IPS-NIHi11 (cell line): ENCODE measurements at regions not wholly inside any gene's neighbourhood (a gene's known extent, or its start where the extent isn't known, plus 50 kb on each side); places are given as distances from the start of the nearest gene placed in this dataset.

Experiments used
- DNase-seq: peaks from one replicate; pipeline ENCODE4 v3.0.0; 2012; ENCODE audit warnings: mixed read lengths, low spot score

DNA sequence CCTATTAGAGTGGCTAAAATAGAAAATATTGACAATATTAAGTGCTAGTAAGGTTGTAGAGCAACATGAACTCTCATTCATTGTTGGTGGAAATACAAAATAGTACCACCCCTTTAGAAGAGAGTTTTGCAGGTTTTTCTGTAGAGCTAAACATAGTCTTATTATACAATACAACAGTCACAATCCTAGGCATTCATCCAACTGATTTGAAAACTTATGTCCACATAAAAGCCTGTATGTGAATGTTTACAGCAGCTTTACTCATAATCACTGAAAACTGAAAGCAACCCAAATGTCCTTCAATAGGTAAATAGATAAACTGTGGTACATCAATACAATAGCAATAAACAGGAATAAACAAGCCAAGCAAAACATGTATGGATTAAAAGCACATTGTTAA, 127.2 kb upstream of the PRNP start:
- no peak for DNase-seq

DNA sequence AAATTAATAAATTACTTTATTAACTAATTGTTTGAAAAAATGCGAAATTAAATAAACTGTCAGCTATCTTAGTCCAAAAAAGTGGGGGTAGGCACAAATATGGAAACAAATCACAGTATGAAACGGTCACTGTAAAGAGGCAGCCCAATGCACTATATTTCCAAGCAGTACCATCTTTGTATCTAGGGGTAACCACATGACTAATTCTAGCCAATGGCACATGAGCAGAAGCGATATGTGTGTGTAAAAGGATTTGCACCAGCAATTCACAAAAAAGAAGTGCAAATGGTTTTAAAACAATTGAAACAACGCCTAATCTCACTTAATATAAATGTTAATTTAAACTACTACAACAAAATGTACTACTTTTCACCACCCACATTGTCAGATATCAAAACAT, 129.5 kb upstream of the PRNP start:
- DNase-seq, result no peak

DNA sequence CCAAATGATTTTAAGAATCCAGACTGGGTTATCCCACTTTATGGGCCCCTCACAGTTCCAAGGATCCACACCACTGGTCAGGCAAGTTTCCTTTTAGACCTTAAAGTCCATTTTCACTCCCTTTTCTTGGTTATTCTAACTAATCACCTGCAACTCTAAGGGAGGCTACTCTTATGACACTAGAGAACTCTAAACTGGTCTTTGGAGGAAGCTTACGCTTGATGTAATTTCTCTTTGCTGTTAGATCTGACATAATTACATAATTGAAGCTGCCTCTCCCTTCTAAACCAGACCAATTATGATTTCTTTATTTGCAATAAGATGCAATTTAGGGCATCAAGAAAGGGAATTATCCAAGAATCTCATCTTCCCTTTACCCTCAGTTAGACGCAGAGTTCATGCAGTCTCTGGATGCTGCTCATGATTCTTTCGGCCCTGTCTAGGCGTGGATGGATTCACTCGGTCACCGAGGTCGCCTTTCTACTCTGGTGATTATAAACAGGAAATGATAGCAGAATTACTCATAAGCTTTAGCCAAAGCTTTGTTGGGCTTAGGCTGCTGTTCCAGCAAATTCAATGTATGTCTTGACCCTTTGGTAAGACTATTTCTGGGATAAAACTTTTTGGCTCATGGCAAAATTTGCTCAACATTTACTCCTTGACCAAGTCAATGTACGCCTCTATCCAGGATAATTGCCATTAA, 130.9 kb upstream of the PRNP start:
- no peak for DNase-seq

DNA sequence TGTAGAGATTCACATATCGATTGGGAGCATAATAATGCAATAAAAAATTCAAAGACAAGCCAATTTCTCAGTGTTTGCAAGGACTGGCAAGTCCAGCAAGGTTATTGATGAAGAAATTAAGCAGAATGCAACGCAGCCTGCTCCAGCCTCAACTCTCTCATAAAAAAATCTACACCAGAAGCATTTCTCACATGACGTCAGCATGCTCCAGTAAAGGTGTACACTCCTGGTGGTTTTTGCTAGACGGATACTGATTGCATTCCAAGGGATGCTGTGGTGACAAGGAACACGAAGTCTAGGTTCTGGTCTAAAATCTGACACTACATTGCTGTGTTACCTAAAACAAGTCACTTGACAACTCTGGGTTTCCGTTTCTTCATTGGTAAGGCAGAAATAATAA, 131.9 kb upstream of the PRNP start:
- DNase-seq, result no peak

DNA sequence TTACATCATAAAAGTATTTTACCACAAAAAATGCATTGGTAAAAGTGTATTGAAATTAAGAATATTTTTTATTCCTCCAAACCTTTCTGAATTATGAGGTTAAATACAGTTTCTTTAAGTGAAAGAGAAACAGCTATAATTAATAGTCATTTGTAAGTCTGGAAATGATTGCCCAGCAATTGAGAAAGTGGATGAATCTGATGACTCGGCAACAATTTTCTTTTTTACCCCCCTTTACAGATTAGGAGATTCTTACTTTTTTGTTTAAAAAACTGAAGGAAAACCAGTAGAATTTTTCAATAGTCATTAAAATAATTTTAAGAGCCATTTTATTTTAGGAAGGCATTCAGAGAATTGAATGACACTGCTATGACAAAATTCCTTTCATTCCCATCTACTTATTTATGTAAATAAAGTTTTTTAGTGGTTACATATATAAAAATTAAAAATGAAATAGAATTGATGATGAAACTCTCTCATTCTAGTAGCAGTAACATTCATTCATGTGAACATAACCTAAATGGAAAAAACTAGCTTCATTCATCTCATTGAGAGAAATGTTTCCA, 134.1 kb upstream of the PRNP start:
- no peak for DNase-seq

DNA sequence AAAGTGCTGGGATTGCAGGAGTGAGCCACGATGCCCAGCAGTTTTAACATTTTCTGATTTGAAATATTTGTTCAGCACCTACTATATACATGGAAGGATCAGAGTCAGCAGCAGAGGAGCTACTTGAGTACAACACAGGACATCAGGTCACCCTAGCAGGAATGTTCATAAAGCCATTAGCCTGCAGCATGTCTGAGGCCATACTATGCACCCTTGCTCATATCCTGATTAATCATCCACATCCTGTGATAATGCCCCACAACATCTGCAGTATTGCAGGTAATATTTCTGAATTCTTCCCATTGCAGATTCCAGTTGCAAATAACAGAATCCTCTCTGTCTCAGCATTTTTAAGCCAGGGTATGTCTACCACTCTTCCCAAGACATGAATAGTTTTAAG, 135.5 kb upstream of the PRNP start:
- DNase-seq, result no peak

DNA sequence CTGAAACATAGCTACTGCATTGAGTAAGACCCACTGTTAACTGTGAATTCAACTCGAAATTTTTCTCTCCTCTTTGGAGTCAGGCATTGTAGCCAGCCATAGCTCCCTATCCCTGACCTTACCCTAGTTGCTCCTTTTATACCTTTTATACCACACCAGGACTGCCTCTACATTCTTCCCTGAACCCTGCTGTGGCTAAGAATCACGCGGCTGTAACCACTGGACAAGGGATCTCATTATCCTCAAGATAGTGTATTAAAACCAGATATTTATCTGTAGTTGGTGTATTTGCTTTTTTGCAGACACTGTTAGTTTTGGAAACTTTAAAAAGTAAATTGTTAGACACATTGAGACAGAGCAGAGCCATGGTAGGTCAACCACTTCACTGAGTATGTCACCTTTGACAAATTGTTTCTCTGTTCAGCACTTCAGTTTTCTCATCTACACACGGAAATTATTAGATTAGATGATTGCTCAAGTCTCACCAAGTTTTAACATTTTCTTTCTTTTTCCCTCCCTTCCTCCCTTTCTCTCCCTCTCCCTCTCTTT, 136.5 kb upstream of the PRNP start:
- DNase-seq, result no peak

DNA sequence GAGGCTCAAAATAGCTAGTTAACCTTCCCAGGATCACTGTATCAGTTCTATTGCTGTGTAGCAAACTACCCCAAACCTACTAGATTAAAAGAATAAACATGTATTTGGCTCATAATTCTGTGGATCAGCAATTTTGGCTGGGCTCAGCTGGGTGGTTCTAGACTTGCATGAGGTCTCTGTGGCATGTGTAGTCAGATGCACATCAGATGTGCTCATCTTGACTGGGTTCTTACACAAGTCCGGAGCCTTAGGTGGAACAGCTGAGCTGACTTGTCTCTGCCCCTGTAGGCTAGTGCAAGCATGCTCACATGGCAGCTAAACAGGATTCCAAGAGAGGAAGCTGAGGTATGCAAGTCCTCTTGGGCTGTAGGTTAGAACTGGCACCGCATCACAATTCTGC, 137.7 kb upstream of the PRNP start:
- DNase-seq, result no peak

DNA sequence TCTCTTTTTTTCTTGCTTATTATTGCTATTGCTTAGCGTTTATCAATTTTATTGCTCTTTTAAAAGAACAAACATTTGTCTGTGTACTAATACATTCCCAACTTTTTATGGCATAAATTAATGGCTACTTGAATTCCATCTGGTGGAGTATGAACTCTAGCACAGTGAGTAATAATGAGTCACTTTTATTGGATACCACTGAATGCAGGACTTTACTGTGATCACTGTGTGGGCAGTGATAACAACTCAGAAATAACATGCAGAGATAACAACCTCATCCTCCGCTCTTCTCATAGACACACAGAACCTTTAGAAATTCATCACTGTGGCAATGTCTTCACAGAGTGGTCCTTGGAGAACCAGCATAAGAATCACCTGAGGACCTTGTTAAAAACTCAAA, 139.5 kb upstream of the PRNP start:
- DNase-seq, result no peak

DNA sequence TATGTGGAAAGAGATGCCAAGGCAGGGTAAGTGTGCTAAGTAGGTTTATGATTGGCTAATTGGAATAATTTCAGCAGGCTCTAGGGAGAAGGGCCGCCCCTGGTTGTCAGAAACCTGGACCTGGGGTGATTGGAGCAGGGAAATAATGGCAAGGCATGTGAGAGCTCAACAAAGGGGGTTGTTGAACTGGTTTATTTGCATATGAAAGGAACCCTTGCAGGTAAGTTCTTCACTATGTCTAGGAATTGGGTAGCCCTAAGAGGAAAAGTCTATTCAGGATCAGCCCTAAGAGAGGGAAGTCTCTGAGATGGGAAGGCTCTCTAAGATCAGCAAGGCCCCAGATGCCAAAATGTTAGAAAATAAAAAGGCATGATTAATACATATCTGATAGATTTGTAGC, 139.9 kb upstream of the PRNP start:
- peak; percentile 60 for DNase-seq

DNA sequence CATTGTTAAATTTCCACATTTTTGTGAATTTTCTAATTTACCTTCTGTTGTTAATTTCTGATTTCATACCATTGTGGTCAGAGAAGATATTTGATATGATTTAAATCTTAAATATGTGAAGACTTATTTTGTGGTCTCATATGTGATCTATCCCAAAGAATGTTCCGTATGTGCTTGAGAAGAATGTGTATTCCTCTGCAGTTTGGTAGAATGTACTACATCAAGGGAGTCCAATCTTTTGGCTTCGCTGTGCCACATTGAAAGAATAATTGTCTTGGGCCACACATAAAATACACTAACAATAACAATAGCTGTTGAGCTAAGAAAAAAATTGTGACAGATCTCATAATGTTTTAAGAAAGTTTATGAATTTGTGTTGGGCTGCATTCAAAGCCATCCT, 140.7 kb upstream of the PRNP start:
- no peak for DNase-seq

DNA sequence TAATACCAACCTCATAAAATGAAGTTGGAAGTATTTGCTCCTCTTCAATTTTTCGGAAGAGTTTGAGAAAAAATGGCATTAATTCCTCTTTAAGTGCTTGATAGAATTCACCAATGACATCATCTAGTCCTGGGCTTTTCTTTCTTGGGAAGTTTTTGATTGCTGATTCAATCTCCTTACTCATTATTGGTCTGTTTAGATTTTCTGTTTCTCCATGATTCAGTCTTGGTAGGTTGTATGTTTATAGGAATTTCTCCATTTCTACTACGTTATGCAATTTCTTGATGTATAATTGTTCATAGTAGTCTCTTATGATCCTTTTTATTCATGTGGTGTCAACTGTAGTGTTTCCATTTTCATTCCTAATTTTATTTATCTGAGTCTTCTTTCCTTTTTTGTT, 141.5 kb upstream of the PRNP start:
- no peak for DNase-seq

DNA sequence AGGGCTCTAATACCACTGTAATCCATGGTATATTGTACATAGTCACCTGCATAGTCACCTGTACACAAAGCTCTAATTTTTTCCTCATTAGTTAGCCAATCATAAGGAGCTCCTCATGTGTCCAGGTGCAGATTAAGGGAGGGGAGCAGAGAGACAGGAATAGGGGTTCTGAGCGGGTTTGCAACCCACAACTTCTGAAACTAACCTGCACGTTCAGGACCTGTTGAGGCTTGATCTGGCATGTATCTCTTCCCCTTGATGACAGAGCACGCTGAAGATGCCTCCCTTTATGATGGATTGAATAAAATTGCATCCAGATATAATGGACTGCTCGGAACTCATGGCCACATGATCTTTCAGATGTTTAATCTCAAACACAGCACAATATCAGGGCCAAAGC, 144.0 kb upstream of the PRNP start:
- no peak for DNase-seq

DNA sequence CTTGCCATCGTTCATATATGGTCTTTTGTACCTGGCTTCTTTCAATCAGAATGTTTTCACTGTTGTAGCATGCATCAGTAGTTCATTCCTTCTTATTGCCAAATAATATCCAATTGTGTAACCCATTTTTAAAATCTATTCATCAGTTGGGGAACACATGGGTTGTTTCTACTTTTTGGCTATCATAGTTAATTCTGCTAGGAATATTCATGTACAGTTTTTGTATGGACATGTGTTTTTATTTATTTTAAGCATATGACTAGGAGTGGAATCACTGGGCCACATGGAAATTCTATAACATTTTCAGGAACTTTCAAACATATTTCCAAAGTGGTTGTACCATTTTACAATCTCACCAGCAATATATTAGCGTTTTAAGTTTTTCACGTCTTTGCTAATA, 151.9 kb upstream of the PRNP start:
- no peak for DNase-seq

DNA sequence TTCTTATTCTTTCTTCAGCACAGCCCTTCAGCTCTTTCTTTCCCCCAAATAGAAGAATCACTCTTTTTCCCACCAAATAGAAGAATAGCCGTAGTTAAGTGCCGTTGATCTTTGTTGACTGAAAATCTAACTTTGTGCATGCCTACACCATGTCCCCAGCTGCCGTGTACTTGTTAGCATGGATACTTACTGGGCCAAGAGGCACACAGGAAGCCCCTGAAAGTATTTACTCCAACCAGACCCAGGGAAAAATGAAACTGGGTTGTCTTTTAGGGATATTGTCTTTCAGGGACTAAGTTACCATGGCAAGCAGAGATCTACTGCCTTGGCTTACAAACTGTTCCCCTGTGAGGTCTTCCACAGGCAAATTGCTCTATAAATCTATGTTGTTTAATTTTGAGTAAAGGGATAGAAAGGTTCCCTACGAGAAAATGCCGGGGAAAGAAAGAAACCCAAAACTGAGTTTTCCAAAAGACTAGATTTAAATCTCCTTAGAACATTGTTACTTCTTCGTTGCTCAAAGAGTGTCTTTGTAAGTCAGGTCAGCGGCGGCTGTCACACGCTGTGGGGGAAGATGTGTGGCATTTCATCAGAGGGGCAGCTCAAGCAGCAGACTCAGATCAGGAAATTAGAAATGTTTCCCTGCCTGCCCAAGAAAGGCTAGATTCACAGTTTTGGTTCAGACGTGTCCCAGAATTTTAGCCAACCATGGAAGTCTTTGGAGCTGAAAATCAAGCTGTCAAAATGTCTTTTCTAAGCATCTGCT, 152.7 kb upstream of the PRNP start:
- no peak for DNase-seq

DNA sequence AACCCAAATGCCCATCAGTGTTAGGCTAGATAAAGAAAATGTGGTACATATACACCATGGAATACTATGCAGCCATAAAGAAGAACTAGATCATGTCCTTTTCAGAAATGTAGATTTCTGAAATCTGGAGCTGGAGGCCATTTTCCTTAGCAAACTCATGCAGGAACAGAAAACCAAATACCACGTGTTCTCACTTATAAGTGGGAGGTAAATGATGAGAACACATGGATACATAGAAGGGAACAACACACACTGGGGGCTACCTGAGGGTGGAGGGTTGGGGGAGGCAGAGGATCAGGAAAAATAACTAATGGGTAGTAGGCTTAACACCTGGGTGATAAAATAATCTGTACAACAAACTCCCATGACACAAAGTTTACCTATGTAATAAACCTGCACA, 153.5 kb upstream of the PRNP start:
- no peak for DNase-seq

DNA sequence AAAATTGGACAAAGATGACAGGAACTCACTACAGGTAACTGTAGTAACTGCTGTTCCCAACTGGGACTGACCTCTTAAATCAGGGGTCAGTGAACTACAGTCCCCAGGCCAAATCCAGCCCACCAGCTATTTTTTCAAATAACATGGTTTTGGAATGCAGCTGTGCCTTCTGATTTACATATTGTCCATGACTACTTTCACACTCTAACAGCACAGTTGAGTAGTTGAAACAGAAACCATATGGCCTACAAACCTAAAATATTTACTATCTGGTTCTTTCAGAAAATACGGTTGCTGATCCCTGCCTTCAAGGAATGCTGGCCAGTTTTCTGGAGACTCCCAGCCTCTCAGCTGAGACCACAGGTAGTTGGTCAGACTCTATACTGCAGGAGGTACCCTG, 161.5 kb upstream of the PRNP start:
- no peak for DNase-seq

DNA sequence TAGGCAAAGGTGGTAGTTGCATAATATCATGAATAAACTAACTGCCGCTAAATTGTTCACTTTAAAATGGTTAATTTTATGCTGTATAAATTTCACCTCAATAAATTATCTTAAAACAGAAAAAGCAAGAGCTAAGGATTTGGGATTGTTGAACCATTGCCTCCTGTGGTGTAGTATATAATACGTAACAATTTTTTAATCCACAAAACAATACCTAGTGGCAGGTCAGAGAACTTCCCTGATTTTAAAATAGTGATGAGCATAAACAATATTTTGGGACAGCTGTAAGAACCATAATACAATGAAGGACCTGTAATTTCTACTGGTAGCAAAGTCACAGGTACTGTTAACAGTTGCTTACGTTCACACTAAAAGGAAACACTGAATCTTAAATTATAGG, 161.9 kb upstream of the PRNP start:
- DNase-seq, result no peak

DNA sequence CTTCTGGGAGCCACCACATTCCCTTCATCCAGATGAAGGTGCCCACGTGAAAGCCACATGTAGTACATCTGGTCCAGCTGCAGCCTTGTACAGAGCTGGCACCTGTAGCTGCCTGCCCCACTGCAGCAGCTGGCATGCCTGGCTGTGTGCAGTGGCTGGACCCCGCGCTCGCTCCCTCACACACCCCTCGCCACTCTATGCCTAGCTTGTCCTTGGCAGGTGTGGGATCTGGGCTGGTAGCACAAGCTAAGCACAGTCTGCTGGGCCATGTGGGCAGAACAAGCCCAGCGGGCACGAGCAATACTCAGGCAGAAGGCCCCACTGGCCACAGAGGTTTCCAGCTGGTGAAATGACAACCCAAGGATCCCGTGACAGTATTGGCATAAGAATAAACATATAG, 163.9 kb upstream of the PRNP start:
- DNase-seq, result no peak

DNA sequence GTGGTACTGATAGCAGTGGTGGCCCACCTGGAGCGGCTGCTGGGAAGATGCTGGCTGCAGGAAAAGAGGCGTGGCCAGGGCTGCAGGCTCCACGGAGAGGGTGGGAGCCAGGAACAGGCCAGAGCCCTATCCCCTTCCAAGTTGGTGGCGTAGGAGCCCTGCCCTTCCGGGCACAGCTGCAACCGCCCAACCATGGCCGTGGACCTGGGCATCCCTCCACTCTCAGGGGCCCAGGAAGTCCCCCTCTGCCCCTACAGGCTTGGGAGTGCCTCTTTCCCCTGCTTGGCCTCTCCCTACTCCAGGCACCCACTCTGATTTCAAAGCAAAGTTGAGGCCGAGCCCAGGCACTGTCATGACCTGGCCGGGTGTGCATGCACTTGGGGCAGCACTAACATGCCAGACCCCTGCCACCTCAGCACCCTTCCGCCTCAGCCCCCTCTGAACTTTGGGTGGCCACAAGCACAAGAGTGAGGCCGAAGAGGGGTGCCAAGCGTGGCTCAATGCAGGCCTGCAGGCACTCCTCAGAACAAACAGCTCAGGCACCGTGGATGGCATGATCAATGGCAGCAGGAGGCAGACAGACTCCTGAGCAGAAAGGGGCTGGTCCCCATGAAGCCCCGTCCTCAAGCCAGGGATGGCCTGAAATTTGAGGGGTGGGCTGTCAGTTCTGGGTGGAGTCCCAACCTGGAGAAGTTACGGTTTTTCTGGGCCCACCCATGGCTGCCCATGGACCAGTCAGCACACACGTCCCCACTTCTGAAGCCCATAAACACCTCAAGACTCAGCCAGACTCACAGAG, 164.9 kb upstream of the PRNP start:
- no peak for DNase-seq

DNA sequence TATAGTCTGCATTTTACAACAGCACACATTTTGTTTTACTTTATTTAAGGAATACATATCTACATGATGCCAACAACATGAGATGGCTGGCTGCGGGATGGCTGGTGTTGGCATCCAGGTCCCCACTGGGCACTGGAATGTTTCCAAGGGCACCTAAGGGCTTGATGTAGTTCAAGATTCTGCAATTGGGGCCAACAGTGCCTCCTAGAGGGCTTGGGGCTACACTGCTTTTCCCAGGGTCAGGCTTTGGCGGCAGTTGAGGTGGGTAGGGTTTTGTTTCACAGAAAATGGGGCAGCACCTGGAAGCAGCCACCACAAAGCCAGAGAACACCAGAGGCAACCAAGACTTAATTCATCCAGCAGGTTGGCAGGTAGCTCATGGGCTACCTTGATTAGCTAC, 166.7 kb upstream of the PRNP start:
- peak; percentile 75 for DNase-seq

DNA sequence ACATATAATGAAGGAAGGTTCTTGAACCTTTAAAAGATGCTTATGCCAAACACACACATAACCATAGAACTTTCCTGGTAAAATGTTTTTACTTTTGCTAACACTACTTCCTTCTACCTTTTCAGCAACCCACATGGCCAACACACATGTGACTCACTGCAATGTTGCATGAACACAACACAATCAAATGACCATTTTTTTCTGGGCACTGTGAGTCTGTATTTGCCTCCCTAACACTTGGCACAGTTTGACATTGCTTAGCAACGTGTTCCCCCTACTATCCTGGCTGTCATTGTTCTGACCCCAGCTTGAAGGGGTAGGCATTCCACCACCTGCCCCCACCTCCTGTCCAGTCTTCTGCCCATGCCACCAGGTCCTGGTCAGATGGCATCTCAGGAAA, 169.4 kb upstream of the PRNP start:
- no peak for DNase-seq

DNA sequence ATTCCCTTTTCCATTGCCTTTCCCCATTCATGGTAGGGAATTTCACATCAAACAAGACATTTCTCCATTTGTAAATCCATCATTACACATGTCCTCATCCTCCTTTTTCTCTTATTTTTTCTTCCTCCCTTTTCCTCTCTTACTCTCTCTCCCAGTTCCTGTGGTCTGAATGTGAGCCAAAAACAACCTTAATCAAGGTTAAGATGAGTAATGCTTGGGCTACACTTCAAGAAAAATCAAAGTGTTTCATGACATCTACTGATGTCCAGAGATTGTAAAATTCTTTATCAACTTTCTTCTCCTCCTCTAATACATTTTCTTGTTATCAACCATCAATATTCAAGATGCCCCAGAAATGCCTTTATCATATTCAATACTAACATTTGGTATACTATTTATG, 172.5 kb upstream of the PRNP start:
- DNase-seq, result no peak
